GM18508 (cell line): ENCODE measurements at regions not wholly inside any gene's neighbourhood (a gene's known extent, or its start where the extent isn't known, plus 50 kb on each side); places are given as distances from the start of the nearest gene placed in this dataset.
"Not testable (repeated sequence)": the region's sequence is repeated elsewhere in the genome, so short reads cannot be mapped to it uniquely, and the experiment has no call there.

Experiments used
- ATAC-seq: cut with Tn5 transposase; IDR thresholded peaks from one replicate; pipeline ENCODE4 v1.9.1; 2021; ENCODE audit warnings: moderate number of reproducible peaks; ENCODE audit not compliant: insufficient read depth, unreplicated experiment

- peak; percentile 66 for ATAC-seq
These were observed 115.0 kb upstream of the SHISA3 start for GRCh38 chr4:42282081-42282901.

DNA sequence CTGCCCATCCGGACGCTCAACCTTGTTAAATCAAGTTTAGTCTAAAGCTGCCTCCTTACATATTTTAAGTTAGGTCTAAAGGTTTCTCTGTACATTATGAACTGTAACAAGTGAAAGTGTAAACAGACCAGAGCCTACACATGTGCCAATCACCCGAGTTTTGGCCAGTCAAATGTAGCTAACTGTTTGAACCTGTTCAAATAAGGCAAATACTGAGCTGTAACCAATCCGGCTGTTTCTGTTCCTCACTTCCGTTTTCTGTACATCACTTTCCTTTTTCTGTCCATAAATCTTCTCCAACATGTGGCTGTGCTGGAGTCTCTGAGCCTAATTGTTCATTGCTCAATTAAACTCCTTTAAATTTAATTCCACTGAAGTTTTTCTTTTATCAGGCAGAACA is 113.3 kb upstream of the SHISA3 start:
- ATAC-seq, result no peak

- not testable (repeated sequence) for ATAC-seq
These were observed 108.4 kb upstream of the SHISA3 start for GRCh38 chr4:42288876-42289275.

DNA sequence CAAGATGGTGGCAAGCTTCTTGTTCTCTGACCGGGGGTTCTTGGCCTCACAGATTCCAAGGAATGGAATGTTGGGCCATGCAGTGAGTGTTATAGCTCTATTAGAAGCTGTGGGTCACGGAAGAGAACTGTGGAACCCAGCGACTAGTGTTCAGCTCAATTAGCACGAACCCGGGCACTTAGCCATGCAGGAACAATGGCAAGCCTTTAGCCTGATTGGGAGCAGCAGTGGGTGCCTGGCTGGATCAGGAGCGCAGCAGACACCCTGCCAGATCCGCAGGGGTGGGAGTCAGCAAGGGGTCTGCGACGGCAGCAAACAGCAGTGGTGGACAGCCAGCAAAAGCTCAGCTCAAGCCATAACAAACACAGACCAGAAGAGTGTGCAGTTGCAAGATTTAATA is 105.1 kb upstream of the SHISA3 start:
- not testable (repeated sequence) for ATAC-seq

DNA sequence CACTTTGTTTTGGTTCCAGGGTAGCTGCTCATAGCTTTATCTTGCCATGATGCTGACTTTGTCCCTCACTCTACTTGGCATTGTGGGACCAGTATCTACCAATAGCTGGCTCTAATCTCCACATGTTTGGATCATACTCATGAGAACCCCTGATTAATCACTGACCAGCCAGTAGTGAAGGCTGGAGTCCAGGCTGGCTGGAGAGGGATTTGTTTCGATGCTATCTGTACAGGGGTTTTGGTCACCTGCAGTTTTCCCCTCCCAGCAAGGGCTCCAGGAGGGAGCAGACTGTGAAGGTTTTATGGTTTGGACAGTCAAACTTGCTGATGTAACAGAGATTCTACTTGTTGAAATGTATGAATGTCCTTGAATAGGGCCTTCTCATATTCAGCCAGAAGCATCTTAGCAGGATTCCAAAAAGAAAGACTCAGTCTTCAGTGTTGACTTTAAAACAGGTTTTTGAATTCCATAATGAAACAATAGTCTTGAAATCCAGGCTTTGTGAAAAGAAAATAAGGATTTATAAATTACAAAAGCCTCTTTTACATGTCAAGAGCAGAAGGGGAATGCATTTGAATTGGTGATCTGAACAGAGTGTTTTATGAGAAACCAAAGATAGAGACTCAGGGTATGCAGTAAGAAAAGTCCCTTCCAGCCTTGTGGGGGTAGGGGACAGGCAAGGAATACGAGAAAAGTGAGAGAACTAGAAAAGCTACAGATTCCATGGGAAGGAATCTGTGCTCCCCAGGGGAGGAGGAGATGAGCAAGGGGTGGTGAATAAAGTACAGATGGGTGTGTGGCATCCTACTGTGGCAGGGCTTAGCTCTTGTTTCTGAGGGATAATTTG is 103.1 kb upstream of the SHISA3 start:
- ATAC-seq, result no peak

DNA sequence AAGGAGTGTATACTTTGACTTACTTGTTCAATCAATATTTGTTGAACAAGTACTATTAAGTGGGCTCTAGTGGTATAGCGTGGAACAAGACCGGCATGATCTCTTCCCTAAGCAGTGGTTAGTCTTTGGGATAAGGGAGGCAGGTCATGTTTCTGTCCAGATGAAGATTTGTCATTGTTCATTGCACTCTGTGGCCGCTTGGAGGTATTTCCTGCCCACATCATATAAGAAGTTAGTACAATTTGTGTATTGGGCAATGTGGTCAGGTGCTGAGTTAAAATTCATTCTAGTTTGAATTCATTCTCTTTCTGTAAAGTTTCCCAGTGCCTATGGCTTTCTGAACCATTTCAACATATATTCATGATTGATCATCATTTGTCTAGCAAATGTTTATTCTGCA is 101.1 kb upstream of the SHISA3 start:
- no peak for ATAC-seq

DNA sequence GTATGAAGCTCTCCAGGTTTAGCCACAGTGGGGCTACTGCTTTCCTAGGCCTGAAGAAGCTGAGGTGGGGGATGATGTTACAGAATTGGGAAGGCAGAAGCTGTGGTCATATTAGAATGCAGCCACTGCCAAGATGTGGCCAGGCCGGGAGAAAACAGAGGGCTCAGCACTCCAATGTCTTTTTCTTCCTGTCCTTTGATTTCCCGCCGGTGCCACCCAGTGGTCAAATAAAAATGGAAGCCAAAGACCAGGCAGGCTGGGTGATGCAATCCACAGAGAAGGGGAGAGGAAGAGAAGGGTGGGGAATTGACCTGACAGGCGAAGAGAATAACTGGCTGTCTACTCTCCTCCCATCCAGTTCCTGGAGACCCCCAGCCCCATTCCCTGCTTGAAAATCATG is 94.9 kb upstream of the SHISA3 start:
- ATAC-seq, result no peak

DNA sequence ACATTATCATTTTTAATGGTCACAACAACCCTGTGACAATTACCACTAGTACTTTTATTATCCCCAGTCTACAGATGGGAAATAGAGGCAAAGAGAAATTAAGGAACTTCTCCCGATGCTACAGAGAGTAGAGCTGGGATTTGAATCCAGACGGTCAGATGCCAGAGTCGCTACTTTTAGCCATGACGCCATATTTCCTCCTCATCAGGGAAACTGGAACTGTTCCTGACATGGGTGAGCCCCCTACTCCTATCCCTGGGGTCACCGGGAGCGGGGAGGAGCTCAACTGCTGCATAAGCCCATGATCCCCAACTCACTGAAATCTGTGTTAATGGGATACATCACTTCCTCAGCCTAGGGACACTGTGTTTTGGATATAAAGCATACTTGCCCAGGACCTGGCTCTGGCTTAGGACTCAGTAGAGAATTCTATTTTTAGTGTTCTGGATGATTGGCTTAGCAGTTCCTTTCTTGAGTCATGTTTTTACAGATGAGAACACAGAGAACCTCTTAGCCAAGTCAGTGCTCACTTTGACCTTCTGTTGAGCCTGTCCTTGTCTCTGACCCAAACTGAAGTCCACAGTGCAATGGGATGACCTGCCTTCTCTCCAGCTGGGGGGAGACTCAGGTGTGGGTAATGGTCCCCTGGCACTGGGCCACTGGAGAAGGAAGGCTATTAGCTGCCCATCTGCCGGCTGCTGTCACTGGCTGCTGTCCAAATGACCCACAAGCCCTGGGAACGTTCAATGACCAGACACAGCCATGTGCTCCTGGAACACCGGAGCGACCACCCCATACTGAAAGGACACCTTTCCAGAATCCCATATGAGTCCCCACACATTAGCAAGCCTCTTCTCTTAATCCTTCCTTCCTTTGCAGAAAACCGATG is 90.8 kb upstream of the SHISA3 start:
- no peak for ATAC-seq

- no peak for ATAC-seq
These were observed 89.0 kb upstream of the SHISA3 start for GRCh38 chr4:42308247-42308646.

- ATAC-seq, result no peak
These were observed 87.7 kb upstream of the SHISA3 start for GRCh38 chr4:42309361-42310260.

GRCh38 chr4:42310358-42310757 is 86.9 kb upstream of the SHISA3 start:
- no peak for ATAC-seq

- no peak for ATAC-seq
These were observed 86.5 kb upstream of the SHISA3 start for GRCh38 chr4:42310806-42311205.

DNA sequence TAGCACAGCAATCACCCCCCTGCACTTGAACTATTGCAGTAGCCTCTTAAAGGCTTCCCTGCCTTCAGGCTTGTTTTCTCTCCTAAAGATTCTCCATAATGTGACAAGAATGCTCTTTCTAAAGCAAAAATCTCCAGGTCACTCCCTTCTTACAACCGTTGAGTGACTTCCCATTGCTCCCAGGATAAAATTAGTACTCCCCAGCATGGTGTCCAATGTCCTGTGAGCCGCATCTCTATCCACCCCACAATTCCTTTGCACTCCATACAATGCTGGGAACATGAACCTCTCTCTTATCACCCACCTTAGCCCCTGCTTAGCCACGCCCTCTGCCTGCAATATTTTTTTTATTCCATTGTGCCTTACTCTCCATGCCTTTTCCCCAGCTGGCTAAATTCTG is 85.7 kb upstream of the SHISA3 start:
- ATAC-seq, result no peak

- not testable (repeated sequence) for ATAC-seq
These were observed 83.9 kb upstream of the SHISA3 start for GRCh38 chr4:42313420-42313819.

DNA sequence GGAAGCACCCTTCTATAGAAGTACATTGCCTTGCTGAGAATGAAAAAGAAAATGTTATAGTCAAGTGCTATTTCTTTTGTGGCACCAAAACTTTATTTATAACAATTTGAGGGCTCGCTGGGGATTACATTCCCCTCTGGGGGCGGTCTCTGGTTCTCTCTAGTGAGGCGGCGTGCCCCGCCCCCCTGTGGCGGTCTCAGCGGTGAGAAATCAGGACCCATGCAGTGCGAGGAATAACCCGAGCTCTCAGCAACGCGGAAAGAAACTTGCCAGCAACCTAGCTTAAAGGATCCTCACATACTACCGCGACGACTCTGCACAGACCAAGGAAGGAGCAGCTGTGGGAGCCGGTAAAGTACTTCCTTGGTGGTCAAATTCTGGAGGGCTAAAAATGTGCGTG is 83.4 kb upstream of the SHISA3 start:
- ATAC-seq, result no peak

DNA sequence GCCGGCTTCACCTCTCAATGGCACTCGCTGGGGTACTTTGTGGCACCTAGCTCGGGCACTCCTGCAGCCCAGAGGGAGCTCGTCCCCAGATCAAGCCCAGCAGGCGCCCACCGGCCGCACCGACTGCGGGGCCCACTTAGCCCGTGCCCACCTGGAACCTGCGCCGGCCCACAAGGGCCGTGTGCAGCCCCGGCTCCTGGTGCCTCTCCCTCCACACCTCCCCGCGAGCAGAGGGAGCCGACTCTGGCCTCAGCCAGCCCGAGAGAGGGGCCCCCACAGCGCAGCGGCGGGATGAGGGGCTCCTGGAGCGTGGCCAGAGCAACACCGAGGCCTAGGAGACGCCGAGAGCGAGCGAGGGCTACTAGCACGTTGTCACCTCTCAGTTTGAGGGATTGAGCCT is 82.1 kb upstream of the SHISA3 start:
- no peak for ATAC-seq

DNA sequence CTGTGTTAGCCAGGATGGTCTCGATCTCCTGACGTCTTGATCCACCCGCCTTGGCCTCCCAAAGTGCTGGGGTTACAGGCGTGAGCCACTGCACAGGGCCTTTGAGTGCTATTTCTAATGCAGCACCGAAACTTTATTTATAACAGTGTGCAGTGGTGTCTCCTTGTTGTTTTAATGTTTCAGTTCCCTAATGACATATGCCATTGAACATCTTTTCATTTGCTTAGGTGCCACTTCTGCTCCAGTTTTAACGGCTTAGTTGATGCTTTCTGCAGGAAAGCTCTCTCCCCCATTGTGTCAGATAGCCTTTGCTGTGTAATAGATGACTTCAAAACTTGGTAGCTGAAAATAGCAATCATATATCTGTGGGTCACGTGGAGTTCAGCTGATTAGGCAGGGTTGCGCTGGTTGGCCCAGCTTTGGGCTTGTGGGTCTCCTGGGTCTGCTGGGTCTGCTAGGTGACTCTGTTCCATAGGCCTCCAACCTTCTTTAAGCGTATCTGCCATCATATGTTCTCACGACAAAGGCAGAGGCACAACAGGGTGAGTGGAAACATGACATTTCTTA is 76.4 kb upstream of the SHISA3 start:
- no peak for ATAC-seq

DNA sequence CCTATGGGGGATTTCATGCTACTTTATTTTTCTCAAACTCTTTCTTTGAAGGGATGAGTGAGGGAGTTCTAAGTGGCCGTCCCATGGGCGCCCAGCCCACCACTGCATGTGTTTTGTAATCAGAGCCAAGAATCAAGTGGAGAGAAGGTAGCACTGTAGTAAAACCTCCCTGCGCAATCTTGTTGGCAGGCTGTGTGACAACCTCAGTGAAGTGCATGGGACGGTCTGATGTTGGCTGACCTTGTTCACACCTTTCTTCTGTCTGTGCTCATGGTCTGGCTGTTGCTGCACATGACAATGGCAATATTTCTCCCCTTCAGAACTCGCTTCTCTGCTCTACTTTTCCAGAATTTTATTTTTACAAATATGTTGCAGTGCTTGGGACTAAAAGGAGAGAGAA is 71.2 kb upstream of the SHISA3 start:
- no peak for ATAC-seq

GRCh38 chr4:42326524-42326923 is 70.8 kb upstream of the SHISA3 start:
- ATAC-seq, result no peak
